Suprapubic skin (tissue), 4 donors: ENCODE measurements at regions not wholly inside any gene's neighbourhood (a gene's known extent, or its start where the extent isn't known, plus 50 kb on each side); places are given as distances from the start of the nearest gene placed in this dataset.

ENCODE experiments used
- CTCF ChIP-seq, 2 donors: fragments of 200-600 bp in 1 of 2; fragments of 450-650 bp in 1 of 2; sonication (generic) in 1 of 2; IDR thresholded peaks; one replicate each; pipeline ENCODE4 v1.5.1; 2016 to 2019; ENCODE audit warnings: antibody characterized with exemption in 2 of 2, mild to moderate bottlenecking in 1 of 2, moderate library complexity in 1 of 2
- POLR2A ChIP-seq, 2 donors: fragments of 450-650 bp; IDR thresholded peaks; one replicate each; pipeline ENCODE4 v1.6.1; 2017; ENCODE audit warnings: antibody characterized with exemption in 2 of 2, mild to moderate bottlenecking in 2 of 2, moderate library complexity in 2 of 2
- POLR2AphosphoS5 ChIP-seq, 3 donors: sonication (generic); formaldehyde crosslinking; IDR thresholded peaks; one replicate each; pipeline ENCODE4 v1.6.1; 2017; ENCODE audit warnings: antibody characterized with exemption in 3 of 3

- no peak for TF ChIP-seq CTCF (IDR thresholded peaks at IDR 0.05)
- no peak for TF ChIP-seq POLR2A (IDR thresholded peaks at IDR 0.05)
- TF ChIP-seq POLR2AphosphoS5 (IDR thresholded peaks at IDR 0.05): no peak
Measured at GRCh38 chr14:44565968-44566367, 58.9 kb upstream of the FSCB start.
